Ishikawa (cell line): ENCODE measurements at regions not wholly inside any gene's neighbourhood (a gene's known extent, or its start where the extent isn't known, plus 50 kb on each side); places are given as distances from the start of the nearest gene placed in this dataset.

Experiments
- CEBPB ChIP-seq: IDR thresholded peaks from 2 replicates; pipeline ENCODE4 v1.6.1; 2012
- CREB1 ChIP-seq: IDR thresholded peaks from 2 replicates; pipeline ENCODE4 v1.6.1; 2012; ENCODE audit warnings: low read depth
- EGR1 ChIP-seq: IDR thresholded peaks from 2 replicates; pipeline ENCODE4 v1.6.1; 2012
- EP300 ChIP-seq: IDR thresholded peaks from 2 replicates; pipeline ENCODE4 v1.6.1; 2012; ENCODE audit warnings: borderline replicate concordance
- FOXM1 ChIP-seq: IDR thresholded peaks from 2 replicates; pipeline ENCODE4 v1.6.1; 2012; ENCODE audit warnings: low read depth, borderline replicate concordance
- NFIC ChIP-seq: IDR thresholded peaks from 2 replicates; pipeline ENCODE4 v1.6.1; 2012
- RAD21 ChIP-seq: IDR thresholded peaks from 2 replicates; pipeline ENCODE4 v1.6.1; 2012; ENCODE audit warnings: low read depth
- TAF1 ChIP-seq: IDR thresholded peaks from 2 replicates; pipeline ENCODE4 v1.6.1; 2012; ENCODE audit warnings: low read depth, mild to moderate bottlenecking
- TCF12 ChIP-seq: IDR thresholded peaks from 2 replicates; pipeline ENCODE4 v1.6.1; 2012; ENCODE audit warnings: low read depth
- TEAD4 ChIP-seq: IDR thresholded peaks from 2 replicates; pipeline ENCODE4 v1.6.1; 2012
- YY1 ChIP-seq: IDR thresholded peaks from 2 replicates; pipeline ENCODE4 v1.6.1; 2012; ENCODE audit warnings: low read depth
- TF ChIP-seq, protein P1 (sequence below): IDR thresholded peaks from 2 replicates; pipeline ENCODE4 v1.6.1; 2012
- TF ChIP-seq, protein P2 (sequence below): IDR thresholded peaks from 2 replicates; pipeline ENCODE4 v1.6.1; 2012; ENCODE audit warnings: low read depth, mild to moderate bottlenecking
- TF ChIP-seq, protein P3 (sequence below): IDR thresholded peaks from 2 replicates; pipeline ENCODE4 v1.6.1; 2012

DNA sequence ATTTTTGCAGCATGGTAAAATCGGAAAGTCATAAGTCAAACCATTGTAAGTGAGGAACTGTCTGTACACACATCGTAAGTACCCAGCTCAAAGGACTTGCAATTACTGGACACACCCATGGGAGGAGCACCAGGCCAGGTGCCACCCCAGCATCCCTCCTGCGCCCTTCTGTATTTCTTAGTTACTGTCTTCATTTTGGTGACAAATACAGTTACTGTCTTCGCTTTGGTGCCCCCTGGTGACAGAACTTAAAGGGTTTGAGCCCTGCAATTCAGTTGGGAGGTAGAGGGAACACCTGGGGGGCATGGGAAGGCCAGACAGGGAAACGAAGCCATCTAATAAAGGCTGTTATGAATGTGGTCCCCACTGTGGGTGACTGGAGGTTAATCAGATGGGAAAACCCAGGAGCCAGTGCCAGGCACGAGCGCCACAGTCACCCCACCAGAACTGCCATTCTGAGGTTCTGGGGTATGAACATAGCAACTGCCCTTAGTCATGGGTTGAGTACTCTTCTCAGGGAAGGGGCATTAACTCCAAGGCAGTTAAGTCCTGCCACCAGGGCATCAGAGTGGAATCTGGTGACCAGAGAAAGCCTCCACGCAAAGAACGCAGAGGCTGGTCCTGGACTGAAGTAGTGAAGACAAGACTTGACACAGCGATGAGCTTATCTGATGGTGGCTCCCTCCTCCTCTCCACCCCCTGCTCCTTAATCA lies 612.9 kb downstream of the PTPRU start:
- TF ChIP-seq CEBPB (no peak), RAD21 (peak; percentile 44), TAF1 (no peak), TEAD4 (no peak), YY1 (no peak), CREB1 (no peak), EP300 (no peak), EGR1 (no peak), TCF12 (no peak), FOXM1 (no peak), NFIC (no peak)
- TF ChIP-seq, protein P1, sequence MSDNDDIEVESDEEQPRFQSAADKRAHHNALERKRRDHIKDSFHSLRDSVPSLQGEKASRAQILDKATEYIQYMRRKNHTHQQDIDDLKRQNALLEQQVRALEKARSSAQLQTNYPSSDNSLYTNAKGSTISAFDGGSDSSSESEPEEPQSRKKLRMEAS: no peak
- TF ChIP-seq, protein P2, sequence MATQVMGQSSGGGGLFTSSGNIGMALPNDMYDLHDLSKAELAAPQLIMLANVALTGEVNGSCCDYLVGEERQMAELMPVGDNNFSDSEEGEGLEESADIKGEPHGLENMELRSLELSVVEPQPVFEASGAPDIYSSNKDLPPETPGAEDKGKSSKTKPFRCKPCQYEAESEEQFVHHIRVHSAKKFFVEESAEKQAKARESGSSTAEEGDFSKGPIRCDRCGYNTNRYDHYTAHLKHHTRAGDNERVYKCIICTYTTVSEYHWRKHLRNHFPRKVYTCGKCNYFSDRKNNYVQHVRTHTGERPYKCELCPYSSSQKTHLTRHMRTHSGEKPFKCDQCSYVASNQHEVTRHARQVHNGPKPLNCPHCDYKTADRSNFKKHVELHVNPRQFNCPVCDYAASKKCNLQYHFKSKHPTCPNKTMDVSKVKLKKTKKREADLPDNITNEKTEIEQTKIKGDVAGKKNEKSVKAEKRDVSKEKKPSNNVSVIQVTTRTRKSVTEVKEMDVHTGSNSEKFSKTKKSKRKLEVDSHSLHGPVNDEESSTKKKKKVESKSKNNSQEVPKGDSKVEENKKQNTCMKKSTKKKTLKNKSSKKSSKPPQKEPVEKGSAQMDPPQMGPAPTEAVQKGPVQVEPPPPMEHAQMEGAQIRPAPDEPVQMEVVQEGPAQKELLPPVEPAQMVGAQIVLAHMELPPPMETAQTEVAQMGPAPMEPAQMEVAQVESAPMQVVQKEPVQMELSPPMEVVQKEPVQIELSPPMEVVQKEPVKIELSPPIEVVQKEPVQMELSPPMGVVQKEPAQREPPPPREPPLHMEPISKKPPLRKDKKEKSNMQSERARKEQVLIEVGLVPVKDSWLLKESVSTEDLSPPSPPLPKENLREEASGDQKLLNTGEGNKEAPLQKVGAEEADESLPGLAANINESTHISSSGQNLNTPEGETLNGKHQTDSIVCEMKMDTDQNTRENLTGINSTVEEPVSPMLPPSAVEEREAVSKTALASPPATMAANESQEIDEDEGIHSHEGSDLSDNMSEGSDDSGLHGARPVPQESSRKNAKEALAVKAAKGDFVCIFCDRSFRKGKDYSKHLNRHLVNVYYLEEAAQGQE: no peak
- TF ChIP-seq, protein P3, sequence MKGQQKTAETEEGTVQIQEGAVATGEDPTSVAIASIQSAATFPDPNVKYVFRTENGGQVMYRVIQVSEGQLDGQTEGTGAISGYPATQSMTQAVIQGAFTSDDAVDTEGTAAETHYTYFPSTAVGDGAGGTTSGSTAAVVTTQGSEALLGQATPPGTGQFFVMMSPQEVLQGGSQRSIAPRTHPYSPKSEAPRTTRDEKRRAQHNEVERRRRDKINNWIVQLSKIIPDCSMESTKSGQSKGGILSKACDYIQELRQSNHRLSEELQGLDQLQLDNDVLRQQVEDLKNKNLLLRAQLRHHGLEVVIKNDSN: no peak
